HG03521 (cell line): ENCODE measurements at regions not wholly inside any gene's neighbourhood (a gene's known extent, or its start where the extent isn't known, plus 50 kb on each side); places are given as distances from the start of the nearest gene placed in this dataset.

Source experiments
- ATAC-seq: cut with Tn5 transposase; IDR thresholded peaks from one replicate; pipeline ENCODE4 v1.9.1; 2021; ENCODE audit warnings: mild to moderate bottlenecking, moderate library complexity; ENCODE audit not compliant: unreplicated experiment

GRCh38 chr21:35256468-35256988 is 207.4 kb upstream of the RUNX1 start:
- no peak for ATAC-seq

DNA sequence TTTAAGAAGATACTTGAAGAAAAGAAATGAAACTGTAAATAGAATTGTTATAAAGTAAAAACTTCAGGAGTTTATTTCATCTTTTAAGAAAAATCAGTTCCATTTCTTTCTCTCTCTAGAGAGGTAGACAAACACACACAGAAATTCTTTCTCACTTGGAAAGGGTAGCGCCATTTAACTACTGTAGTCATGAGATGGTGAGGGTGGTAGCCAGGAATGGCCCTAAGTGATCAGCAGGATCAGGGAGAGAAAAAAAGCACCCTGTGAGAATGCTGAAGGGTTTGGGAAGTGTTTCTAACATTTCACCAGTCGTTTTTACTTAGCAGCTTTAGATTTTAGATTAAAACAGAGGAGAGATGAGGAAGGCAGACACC is 205.7 kb upstream of the RUNX1 start:
- no peak for ATAC-seq

GRCh38 chr21:35254006-35254764 is 205.1 kb upstream of the RUNX1 start:
- no peak for ATAC-seq

GRCh38 chr21:35252831-35253230 is 203.7 kb upstream of the RUNX1 start:
- ATAC-seq: no peak

DNA sequence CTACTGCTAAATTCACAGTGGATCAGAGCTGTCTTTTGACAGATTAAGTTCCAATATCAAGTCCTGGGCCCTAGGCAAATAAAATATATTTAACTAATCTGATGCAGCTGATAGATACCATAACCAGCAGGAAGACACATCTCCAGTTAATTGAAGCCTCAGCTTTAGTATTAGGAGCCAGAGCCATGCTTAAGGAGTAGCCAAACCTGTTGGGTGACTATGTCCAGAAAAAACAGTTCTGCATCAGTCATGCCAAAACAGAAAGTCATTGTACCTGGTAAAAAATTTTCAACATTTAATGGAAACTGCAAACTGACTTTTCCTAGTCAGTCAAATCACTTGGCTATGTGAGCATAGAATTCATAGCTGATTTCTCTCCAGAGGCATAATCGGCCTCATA is 200.5 kb upstream of the RUNX1 start:
- ATAC-seq: no peak

- no peak for ATAC-seq
Observed at GRCh38 chr21:35245879-35246278, 196.8 kb upstream of the RUNX1 start.

DNA sequence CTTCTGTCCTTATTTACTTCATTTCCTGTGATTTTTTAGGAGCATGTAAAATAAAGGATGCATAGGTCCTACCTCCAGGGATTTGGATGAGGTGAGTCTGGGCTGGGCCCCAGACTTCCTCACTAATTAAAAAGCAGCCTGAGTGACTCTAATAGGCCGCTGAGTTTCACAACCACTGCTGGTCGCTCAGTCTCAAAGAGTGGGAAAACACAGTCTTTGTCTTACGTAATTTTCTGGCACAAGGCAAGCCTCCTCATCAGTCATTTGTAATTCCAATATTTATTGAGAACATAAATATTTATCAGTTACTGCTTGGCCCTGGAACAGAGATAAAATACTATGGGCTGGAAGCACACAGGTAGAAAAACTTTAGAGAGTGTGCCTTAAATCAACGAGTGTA is 195.4 kb upstream of the RUNX1 start:
- no peak for ATAC-seq

GRCh38 chr21:35243171-35243570 is 194.1 kb upstream of the RUNX1 start:
- no peak for ATAC-seq

- no peak for ATAC-seq
Observed at GRCh38 chr21:35239811-35240219, 190.7 kb upstream of the RUNX1 start.

GRCh38 chr21:35238119-35238518 is 189.0 kb upstream of the RUNX1 start:
- no peak for ATAC-seq

GRCh38 chr21:35237287-35237686 is 188.2 kb upstream of the RUNX1 start:
- no peak for ATAC-seq

- ATAC-seq: no peak
Observed at GRCh38 chr21:35236090-35236489, 187.0 kb upstream of the RUNX1 start.

GRCh38 chr21:35234725-35235124 is 185.6 kb upstream of the RUNX1 start:
- no peak for ATAC-seq

DNA sequence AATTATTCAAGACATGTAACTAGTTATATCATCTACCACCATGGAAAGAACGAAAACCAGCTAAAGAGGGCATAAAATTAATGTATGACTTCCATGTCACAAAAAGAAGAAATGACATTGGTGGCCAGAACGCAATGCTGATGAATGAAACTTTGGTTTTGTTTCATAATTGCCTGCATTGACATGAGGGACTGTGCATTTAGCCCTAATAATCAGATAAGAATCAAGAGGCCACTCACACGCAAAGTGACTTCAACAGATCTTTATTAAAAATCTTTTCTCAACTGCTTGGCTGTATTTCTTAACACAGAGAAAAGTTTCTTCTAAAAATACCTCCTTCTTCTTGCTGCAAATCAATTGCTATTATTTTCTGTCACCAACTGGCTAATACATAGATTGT is 184.7 kb upstream of the RUNX1 start:
- no peak for ATAC-seq

DNA sequence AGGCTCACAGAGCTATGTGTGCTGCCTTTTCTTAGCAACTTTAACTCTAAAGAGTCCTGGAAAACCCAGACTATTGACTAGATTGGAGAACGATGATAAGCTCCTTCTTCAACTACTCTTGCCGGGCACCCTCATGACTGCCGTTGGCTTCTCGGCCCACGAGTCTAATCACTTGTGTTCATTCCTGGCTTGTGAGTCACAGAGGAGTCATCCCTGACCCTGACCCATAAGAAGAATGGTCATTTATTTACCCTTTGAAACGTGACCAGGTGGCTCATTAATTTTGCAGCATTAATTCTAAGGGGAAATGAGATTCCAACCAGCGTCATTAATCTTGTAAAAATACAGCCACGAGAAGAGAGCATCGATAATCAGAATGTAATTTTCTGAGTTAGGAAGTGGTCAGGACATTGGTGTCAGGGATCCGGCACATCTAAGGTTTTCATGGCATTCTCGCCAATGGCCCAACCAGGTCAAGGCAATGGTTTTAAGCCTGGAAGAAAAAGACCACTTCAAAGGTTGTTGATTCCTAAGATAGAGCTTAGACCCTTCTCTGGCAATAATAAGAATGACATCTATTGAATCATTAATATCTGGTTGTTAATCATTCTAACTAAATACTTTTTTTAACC is 183.6 kb upstream of the RUNX1 start:
- no peak for ATAC-seq

- ATAC-seq: no peak
Observed at GRCh38 chr21:35231090-35231489, 182.0 kb upstream of the RUNX1 start.

- ATAC-seq: no peak
Observed at GRCh38 chr21:35229290-35229689, 180.2 kb upstream of the RUNX1 start.

GRCh38 chr21:35227786-35228185 is 178.7 kb upstream of the RUNX1 start:
- ATAC-seq: no peak

GRCh38 chr21:35226968-35227744 is 178.1 kb upstream of the RUNX1 start:
- peak; percentile 70 for ATAC-seq

GRCh38 chr21:35226328-35226727 is 177.2 kb upstream of the RUNX1 start:
- no peak for ATAC-seq

DNA sequence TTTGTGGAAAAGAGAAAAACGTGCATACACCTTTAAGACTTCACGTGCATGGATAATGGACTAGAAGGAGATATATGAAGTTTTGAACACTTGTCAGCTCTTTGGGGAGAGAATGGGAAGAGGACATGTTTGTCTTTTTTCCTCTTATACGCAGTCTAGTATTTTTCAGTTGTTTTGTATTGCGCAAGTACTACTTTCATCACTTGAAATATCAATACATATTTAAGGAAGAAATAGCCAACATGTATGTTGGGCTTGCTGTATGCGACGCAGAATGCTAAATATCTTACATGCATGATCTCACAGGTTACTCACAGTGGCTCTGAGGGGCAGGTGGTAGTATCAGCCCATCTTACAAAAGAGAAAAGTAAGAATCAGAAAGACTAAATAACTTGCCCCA is 176.5 kb upstream of the RUNX1 start:
- no peak for ATAC-seq
